ENCODE measurements at regions not wholly inside any gene's neighbourhood (a gene's known extent, or its start where the extent isn't known, plus 50 kb on each side); places are given as distances from the start of the nearest gene placed in this dataset.

GRCh38 chr16:9527976-9528375 lies 436.5 kb downstream of the HAPSTR1 start:
- DNase-seq (no peak), ATAC-seq (no peak)

GRCh38 chr16:9528511-9529079 lies 437.2 kb downstream of the HAPSTR1 start:
- H3K27me3 ChIP-seq (ENCODE audit: control insufficient read depth, insufficient read depth) = no peaks in the 10 kb centered on the region
- no peak for DNase-seq
- WGBS = 69% methylated on average over 9 of the region's 9 CpGs
- ATAC-seq = no peak
- intact Hi-C loops (cut with DNase I) = no loop called here
- H3K9me3 ChIP-seq (ENCODE audit: control insufficient read depth, low read length) = peaks cover 2% of the 10 kb centered on the region
- no peaks in the 10 kb centered on the region for H3K4me1 ChIP-seq (ENCODE audit: control insufficient read depth, insufficient read depth, low read length)
- H3K27ac ChIP-seq (ENCODE audit: low read length) = no peak overlapping the region
- H3K4me3 ChIP-seq (ENCODE audit: low read length) = no peak overlapping the region

More at GRCh38 chr16:9527976-9528375, 436.5 kb downstream of the HAPSTR1 start:
- Histone ChIP-seq H3K9me3 (ENCODE audit: control insufficient read depth, low read length) (peaks cover 2% of the 10 kb centered on the region), H3K4me1 (ENCODE audit: control insufficient read depth, insufficient read depth, low read length) (no peaks in the 10 kb centered on the region), H3K27ac (ENCODE audit: low read length) (no peak overlapping the region), H3K4me3 (ENCODE audit: low read length) (no peak overlapping the region), H3K27me3 (ENCODE audit: control insufficient read depth, insufficient read depth) (no peaks in the 10 kb centered on the region)
- WGBS = 35% methylated on average over 2 of the region's 2 CpGs
- intact Hi-C loops (cut with DNase I) = no loop called here

DNA sequence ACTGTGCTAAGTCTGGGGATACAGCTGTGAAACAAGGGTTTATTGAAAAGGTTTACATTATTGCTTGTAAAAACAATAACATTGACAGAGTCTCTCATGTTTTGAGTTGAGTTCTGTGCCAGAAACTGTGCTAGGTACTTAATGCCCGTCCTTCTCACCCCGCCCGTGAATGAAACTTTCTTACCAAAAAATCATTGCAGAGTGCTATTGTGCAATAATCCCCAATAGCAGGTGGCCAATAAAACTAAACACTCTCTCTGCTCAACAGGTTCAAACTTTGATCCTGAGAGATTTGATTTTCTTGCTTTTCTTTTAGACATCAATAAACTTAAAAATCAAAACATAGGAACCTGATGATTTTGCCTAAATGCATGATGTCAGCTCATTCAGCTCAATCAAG lies 441.6 kb downstream of the HAPSTR1 start:
- Histone ChIP-seq H3K4me1 (ENCODE audit: control insufficient read depth, insufficient read depth, low read length) (no peaks in the 10 kb centered on the region), H3K9me3 (ENCODE audit: control insufficient read depth, low read length) (peaks cover 2% of the 10 kb centered on the region), H3K27me3 (ENCODE audit: control insufficient read depth, insufficient read depth) (no peaks in the 10 kb centered on the region), H3K4me3 (ENCODE audit: low read length) (no peak overlapping the region), H3K27ac (ENCODE audit: low read length) (no peak overlapping the region)
- 89% methylated on average over 3 of the region's 3 CpGs for WGBS
- DNase-seq = no peak
- no peak for ATAC-seq
- intact Hi-C loops (cut with DNase I) = no loop called here

DNA sequence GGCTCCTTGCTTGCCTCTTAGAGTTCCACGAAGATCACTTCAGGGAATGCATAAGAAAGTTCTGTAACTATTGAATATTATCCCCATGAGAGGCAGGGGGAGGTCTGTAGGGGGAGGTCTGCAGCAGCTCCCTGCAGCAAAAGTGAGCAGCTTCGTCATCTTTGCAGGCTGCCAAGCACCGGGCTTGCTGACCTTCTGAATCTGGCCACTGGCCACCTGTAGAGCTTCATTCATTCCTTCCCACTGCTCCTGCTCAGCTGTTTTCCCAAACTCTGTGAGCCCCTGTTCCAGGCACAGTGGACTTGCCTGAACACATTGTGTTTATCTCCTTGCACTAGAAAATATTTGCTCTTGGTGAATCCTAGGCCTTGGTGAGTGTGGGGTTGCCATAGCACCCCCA lies 443.3 kb downstream of the HAPSTR1 start:
- no peak for DNase-seq
- Histone ChIP-seq H3K27me3 (ENCODE audit: control insufficient read depth, insufficient read depth) (no peaks in the 10 kb centered on the region), H3K9me3 (ENCODE audit: control insufficient read depth, low read length) (peaks cover 2% of the 10 kb centered on the region), H3K4me1 (ENCODE audit: control insufficient read depth, insufficient read depth, low read length) (no peaks in the 10 kb centered on the region), H3K27ac (ENCODE audit: low read length) (no peak overlapping the region), H3K4me3 (ENCODE audit: low read length) (no peak overlapping the region)
- WGBS = 30% methylated on average over 3 of the region's 3 CpGs
- ATAC-seq = peak in 1 of 2 donors; percentile 25
- intact Hi-C loops (cut with DNase I) = no loop called here

DNA sequence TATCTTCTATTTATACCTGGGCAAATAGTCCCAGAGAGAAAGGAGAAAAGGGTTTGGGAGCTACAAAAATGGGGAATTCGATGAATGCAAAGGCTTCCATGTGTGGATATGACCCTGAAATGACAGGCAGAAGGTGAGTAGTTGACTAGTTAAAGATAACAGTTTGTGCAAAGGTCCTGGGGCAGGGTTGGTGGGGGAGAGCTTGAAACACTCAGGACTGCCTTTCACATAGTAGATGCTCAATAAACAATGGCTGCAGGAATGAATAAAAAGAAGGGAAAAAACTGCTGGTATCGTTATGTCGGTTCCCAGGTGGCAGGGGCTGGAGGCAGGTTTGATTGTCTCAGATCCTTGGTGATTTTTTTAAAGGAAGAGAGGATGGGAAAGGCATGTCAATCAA lies 445.5 kb downstream of the HAPSTR1 start:
- WGBS = 90% methylated on average over 3 of the region's 3 CpGs
- Histone ChIP-seq H3K9me3 (ENCODE audit: control insufficient read depth, low read length) (peaks cover 2% of the 10 kb centered on the region), H3K4me3 (ENCODE audit: low read length) (no peak overlapping the region), H3K4me1 (ENCODE audit: control insufficient read depth, insufficient read depth, low read length) (no peaks in the 10 kb centered on the region), H3K27ac (ENCODE audit: low read length) (no peak overlapping the region), H3K27me3 (ENCODE audit: control insufficient read depth, insufficient read depth) (no peaks in the 10 kb centered on the region)
- DNase-seq (no peak), ATAC-seq (no peak)
- intact Hi-C loops (cut with DNase I) = no loop called here

GRCh38 chr16:9539346-9539745 lies 447.9 kb downstream of the HAPSTR1 start:
- Histone ChIP-seq H3K27me3 (ENCODE audit: control insufficient read depth, insufficient read depth) (no peaks in the 10 kb centered on the region), H3K4me1 (ENCODE audit: control insufficient read depth, insufficient read depth, low read length) (no peaks in the 10 kb centered on the region), H3K4me3 (ENCODE audit: low read length) (no peak overlapping the region), H3K9me3 (ENCODE audit: control insufficient read depth, low read length) (no peaks in the 10 kb centered on the region), H3K27ac (ENCODE audit: low read length) (no peak overlapping the region)
- DNase-seq = no peak
- WGBS = 93% methylated on average over 1 of the region's 1 CpG
- ATAC-seq = no peak
- intact Hi-C loops (cut with DNase I) = no loop called here

- H3K4me3 ChIP-seq (ENCODE audit: low read length) = no peak overlapping the region
- no peak for DNase-seq
- H3K27me3 ChIP-seq (ENCODE audit: control insufficient read depth, insufficient read depth) = no peaks in the 10 kb centered on the region
- no peak overlapping the region for H3K27ac ChIP-seq (ENCODE audit: low read length)
- no peaks in the 10 kb centered on the region for H3K4me1 ChIP-seq (ENCODE audit: control insufficient read depth, insufficient read depth, low read length)
- ATAC-seq = no peak
- WGBS = 77% methylated on average over 5 of the region's 5 CpGs
- H3K9me3 ChIP-seq (ENCODE audit: control insufficient read depth, low read length) = no peaks in the 10 kb centered on the region
- intact Hi-C loops (cut with DNase I) = no loop called here
Observed at GRCh38 chr16:9541723-9542122, 450.3 kb downstream of the HAPSTR1 start.

DNA sequence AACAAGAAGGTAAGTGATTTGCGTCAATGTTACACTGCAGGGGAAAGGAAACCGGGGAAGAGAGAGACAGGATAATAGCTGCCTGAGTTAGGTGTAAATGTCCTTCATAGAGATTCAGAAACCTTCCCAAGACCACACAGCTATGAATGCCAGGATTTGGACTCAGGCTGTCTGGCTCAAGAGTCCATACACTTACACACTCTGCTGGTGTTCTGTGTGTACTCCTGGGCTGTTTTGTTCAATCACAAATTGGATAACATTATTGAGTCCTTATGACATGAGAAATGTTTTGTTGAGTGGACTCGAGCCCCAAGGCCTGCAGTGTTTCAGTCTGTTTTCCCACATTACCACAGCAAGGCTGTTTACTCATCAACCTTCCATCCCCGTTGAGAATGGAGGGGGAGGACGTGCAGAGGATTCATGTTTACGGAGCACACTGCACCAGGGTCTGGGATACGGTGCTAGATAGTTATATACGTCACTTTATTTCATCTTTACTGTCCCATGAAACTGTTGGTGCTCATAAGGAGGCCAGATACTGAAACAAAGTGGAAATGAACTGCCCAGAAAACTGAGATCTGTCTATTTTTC lies 450.8 kb downstream of the HAPSTR1 start:
- intact Hi-C loops (cut with DNase I) = no loop called here
- Histone ChIP-seq H3K9me3 (ENCODE audit: control insufficient read depth, low read length) (no peaks in the 10 kb centered on the region), H3K4me3 (ENCODE audit: low read length) (no peak overlapping the region), H3K4me1 (ENCODE audit: control insufficient read depth, insufficient read depth, low read length) (no peaks in the 10 kb centered on the region), H3K27ac (ENCODE audit: low read length) (no peak overlapping the region), H3K27me3 (ENCODE audit: control insufficient read depth, insufficient read depth) (no peaks in the 10 kb centered on the region)
- ATAC-seq (no peak), DNase-seq (no peak)
- 75% methylated on average over 8 of the region's 8 CpGs for WGBS

DNA sequence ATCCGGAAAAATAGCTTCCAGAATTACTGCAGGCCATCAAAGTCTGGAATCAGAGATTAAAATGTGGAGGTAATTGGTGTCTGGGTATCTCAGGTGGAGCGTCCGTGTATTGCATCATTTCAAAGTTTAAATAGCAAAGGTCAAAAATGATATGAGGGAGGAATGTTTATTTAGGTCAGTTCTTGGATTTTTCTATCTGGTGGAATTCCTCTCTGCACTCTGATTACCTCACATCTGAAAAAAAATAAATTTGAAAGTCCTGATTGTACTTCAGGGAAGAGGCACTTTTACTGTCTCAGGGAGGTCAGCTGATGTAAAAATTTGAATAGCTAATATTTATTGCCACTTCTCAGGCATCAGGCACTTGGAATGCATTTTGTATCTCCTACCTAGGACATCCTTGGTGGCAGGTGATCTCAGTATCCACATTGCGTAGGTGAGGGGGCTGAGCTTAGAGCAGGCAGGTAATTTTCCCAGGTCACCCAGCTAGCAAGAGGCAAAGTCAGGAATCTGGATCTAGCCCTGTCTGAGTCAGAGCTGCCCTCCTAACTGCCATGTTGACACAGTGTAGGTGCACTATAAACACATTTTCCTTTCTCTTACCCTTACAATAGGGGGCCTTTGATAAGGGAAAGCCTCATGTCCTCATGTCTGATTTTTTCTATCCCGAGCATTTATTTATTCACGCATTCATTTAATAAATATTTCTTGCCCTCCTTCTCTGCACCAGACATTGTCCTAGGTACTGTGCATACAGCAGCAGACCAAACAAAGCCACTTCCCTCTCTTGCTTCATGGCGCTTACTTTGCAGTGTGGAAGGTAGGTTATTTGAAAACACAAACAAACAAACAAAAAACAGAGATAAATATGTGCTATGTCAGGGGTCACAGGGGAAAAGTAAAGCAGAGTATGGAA lies 454.3 kb downstream of the HAPSTR1 start:
- no peaks in the 10 kb centered on the region for H3K4me1 ChIP-seq (ENCODE audit: control insufficient read depth, insufficient read depth, low read length)
- intact Hi-C loops (cut with DNase I) = no loop called here
- H3K9me3 ChIP-seq (ENCODE audit: control insufficient read depth, low read length) = no peaks in the 10 kb centered on the region
- WGBS = 68% methylated on average over 7 of the region's 7 CpGs
- DNase-seq (no peak), ATAC-seq (no peak)
- no peak overlapping the region for H3K4me3 ChIP-seq (ENCODE audit: low read length)
- H3K27me3 ChIP-seq (ENCODE audit: control insufficient read depth, insufficient read depth) = no peaks in the 10 kb centered on the region
- H3K27ac ChIP-seq (ENCODE audit: low read length) = no peak overlapping the region

GRCh38 chr16:9546438-9546786 lies 455.0 kb downstream of the HAPSTR1 start:
- Histone ChIP-seq H3K27ac (ENCODE audit: low read length) (no peak overlapping the region), H3K9me3 (ENCODE audit: control insufficient read depth, low read length) (peaks cover 3% of the 10 kb centered on the region), H3K27me3 (ENCODE audit: control insufficient read depth, insufficient read depth) (no peaks in the 10 kb centered on the region), H3K4me1 (ENCODE audit: control insufficient read depth, insufficient read depth, low read length) (no peaks in the 10 kb centered on the region), H3K4me3 (ENCODE audit: low read length) (no peak overlapping the region)
- intact Hi-C loops (cut with DNase I) = no loop called here
- ATAC-seq (no peak), DNase-seq (no peak)
- 88% methylated on average over 2 of the region's 2 CpGs for WGBS

DNA sequence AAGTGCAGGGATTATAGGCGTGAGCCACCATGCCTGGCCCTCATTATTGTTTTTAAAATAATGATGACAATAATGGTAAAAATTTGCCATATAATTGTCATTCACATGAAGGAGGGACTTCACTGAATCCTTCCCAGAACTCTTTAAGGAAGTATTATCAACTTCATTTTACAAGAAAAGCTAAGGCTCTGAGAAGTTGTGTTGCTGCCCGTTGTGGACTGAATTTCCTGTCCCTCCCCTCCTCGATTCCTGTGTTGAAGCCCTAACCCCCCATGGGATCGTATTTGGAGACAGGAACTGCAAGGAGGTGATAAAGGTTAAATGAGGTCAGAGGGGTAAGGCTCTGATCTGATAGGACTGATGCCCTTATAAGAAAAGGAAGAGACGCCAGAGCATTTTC lies 458.0 kb downstream of the HAPSTR1 start:
- no peak overlapping the region for H3K27ac ChIP-seq (ENCODE audit: low read length)
- DNase-seq = no peak
- peaks cover 3% of the 10 kb centered on the region for H3K9me3 ChIP-seq (ENCODE audit: control insufficient read depth, low read length)
- intact Hi-C loops (cut with DNase I) = no loop called here
- H3K27me3 ChIP-seq (ENCODE audit: control insufficient read depth, insufficient read depth) = no peaks in the 10 kb centered on the region
- WGBS = 55% methylated on average over 5 of the region's 5 CpGs
- no peaks in the 10 kb centered on the region for H3K4me1 ChIP-seq (ENCODE audit: control insufficient read depth, insufficient read depth, low read length)
- ATAC-seq = no peak
- H3K4me3 ChIP-seq (ENCODE audit: low read length) = no peak overlapping the region
